DMS53 treated with DMSO at 0.1 percent for 48 hours (cell line): ENCODE measurements at regions not wholly inside any gene's neighbourhood (a gene's known extent, or its start where the extent isn't known, plus 50 kb on each side); places are given as distances from the start of the nearest gene placed in this dataset.
A peak's percentile ranks its signal among the peaks of the same experiment; 100 is the strongest.

Experiments used
- DNase-seq: peaks from one replicate; lab custom pipeline; 2025; ENCODE audit not compliant: unreplicated experiment; lab: John Stamatoyannopoulos, UW

GRCh38 chr4:137082061-137082460 lies 450.2 kb downstream of the PCDH18 start:
- DNase-seq, result no peak

GRCh38 chr4:137076908-137077307 lies 455.4 kb downstream of the PCDH18 start:
- DNase-seq, result no peak

DNA sequence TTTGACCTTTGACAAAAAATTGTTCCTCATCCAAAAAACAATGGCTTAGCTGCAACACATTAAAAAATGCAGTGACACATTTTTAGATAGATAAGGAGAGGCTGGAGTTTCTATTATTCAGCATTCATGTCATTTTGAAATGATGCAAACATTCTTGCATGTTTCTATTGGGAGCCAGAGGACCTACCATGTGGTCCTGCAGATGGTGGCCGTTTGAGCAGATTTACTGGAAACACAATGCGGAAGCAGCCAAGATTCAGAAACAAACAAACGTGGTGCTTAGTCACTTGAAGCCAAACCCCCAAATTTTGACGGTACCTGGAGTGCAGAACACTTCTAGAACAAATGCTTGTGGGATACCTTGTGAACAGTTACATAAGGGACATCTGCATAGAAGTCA lies 456.7 kb downstream of the PCDH18 start:
- DNase-seq, result no peak

DNA sequence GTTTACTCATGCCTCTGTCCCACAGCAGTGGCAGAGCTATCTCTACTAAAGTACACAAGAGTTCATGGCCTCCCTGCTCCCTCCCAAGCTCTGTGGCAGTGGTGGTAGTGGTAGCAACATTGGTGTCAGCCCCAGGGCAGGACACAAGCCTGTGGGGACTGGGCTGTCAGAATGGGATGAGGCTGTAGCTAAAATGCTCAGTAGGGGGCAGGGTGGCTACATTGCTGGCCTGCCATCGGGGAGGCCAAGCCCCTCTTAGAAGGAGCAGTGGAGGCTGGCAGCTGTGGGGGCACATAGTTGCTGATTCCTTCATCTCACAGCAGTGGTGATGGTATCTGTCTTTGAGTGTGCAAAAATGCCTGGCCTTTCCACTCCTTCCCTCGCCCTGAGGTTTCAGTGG lies 461.7 kb downstream of the PCDH18 start:
- DNase-seq, result no peak

GRCh38 chr4:137069473-137069872 lies 462.8 kb downstream of the PCDH18 start:
- no peak for DNase-seq

DNA sequence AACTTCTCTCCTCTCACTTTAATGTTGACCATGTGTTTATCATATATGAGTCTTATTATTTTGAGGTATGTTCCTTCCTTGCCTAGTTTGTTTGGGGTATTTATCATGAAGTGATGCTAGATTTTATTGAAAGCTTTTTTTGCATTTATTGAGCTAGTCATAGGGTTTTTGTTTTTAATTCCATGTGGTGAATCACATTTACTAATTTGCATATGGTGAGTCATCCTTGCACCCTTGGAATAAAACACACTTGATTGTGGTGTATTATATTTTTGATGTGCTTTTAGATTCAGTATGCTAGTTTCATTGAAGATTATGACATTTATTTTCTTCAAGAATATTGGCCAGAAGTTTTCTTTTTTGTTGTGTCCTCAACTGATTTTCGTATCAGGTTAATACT lies 464.6 kb downstream of the PCDH18 start:
- no peak for DNase-seq

- DNase-seq, result no peak
These were observed 467.0 kb downstream of the PCDH18 start for GRCh38 chr4:137065311-137065710.

- DNase-seq, result no peak
These were observed 468.3 kb downstream of the PCDH18 start for GRCh38 chr4:137063961-137064360.

DNA sequence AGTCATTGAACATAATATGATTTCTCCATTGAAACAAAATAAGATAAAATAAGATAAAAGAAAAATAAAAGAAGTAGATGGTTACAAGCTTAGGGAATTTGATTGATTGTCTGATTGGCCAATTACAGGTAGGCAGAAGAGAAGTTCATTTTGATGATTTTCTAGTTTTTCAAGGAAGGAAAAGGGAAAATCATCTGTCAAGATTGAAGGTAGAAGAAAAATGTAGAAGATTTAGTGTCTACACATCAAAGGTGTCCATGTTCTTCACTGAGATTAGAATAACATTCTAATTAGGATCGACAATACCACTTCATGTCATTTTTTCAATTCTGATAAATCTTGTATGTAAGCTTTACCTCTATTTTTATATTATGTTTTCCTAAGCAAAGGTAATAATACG lies 489.1 kb downstream of the PCDH18 start:
- DNase-seq, result no peak

GRCh38 chr4:137039370-137039769 lies 492.9 kb downstream of the PCDH18 start:
- DNase-seq, result no peak

DNA sequence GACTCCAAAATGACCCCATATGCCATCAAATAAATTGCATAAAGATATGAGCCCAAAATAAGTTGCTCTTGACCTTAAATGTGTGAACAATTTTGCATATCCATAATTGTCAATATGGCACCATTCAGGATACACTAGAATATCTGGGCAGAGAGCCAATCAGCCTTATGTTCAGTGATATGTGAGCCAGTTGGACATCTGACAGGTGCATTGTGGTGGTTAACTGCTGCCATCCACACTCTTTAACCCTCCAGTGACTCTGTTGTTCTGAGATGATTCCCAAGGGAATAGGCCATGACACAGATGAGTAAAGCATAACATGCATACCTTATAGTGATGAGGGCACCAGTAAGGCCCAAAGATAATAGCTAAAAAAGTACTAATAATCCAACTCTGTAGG lies 500.1 kb downstream of the PCDH18 start:
- peak; percentile 69 for DNase-seq

DNA sequence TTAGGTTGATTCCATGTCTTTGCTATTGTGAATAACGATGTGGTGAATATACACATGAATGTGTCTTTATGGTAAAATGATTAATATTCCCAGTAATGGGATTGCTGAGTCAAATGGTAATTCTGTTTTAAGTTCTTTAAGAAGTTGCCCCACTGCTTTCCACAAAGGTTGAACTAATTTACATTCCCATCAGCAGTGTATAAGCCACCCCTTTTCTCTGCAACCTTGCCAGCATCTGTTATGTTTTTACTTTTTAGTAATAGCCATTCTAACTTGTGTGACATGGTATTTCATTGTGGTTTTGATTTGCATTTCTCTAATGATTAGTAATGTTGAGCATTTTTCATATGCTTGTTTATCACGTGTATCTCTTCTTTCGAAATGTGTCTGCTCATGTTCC lies 503.3 kb downstream of the PCDH18 start:
- no peak for DNase-seq

DNA sequence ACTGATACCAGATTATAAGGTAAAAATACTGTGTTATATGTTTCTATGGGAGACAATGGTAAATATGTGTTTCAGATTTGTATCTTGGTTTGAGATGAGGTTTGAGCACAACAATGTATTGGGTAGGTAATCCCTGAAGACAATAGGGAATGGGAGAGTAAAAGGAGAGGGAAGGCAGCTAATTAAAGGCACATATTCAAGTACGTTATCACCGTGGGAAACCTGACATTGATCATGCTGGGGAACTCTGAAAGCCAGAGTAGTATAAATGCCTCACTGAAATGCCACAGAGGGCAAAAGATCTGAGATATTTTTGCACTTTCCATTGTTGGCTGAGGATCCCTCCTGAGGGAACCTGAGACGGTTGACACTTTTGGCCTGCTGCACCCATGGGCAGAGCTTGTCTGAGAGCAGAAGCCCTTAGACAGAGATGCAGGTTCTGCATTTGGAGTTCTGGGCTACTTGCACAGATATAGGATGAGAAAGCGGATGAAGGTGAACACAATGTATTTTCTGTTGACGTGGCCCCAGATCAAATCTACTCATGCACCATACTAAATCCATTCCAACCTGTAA lies 506.7 kb downstream of the PCDH18 start:
- no peak for DNase-seq

GRCh38 chr4:137015426-137016409 lies 516.6 kb downstream of the PCDH18 start:
- DNase-seq, result no peak

DNA sequence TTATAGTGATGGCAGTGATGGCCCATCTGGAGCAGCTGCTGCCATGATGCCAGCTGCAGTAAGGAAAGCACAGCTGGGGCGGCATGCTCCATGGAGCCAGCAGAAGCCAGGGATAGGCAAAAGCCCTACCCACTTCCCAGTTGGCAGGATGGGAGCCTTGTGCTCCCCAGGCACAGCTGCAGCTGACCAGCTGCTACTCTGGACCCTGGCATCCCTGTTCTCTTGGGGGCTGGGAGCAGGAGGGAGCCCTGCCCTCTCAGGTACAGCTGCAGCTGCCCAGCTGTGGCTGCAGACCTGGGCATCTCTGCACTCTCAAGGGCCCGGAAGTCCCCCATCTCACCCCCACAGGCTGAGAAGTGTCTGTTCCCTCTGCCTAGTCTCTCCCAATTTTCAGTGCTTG lies 531.9 kb downstream of the PCDH18 start:
- no peak for DNase-seq

DNA sequence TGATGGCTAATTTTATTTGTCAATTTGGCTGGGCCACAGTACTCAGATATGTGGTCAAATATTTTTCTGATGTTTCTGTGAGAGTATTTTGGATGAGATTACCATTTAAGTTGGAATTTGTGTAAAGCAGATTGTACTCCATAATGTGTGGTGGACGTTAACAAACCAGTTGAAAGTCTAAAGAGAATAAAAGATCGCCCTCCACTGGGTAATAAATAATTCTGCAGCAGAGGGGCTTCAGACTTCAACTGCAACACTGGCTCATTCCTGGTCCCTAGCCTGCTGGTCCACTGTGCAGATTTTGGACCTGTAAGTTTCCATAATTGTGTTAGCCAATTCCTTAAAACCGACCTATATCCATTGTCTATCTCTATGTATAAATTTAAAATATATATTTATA lies 540.3 kb downstream of the PCDH18 start:
- no peak for DNase-seq

GRCh38 chr4:136985683-136986082 lies 546.6 kb downstream of the PCDH18 start:
- no peak for DNase-seq

DNA sequence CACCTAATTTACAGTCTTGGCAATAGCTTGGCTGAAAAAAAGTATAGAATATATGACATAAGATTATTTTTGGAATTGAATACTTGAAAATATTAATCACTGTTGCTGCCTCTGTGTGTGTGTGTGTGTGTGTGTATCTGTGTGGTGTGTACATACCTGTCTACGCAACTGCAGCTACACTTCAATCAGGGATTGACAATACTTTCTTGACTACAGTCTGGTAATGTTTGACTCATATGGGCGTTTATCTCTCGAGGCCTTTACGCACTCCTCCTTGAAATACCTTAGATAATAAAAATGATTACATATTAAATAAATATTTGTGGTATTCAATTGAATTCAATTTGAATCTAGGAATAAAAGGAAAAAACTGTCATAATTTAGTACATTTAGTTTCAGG lies 565.2 kb downstream of the PCDH18 start:
- DNase-seq, result no peak

DNA sequence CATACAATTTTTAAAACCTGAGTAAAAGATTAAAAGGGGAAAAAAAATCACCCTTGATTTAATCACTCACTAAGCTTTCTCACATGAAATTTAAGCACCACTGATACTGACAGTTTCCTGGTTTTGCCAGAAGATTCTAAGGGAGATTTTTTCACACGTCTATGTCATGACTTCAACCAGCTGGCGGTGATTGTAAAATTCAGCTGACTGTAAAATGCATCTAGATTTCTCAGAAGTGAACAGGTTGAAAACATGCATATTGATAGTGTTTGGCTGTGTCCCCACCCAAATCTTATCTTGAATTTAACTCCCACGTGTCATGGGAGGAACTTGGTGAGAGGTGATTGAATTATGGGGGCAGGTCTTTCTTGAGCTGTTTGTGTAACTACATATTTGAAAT lies 566.8 kb downstream of the PCDH18 start:
- DNase-seq, result no peak

- DNase-seq, result no peak
These were observed 569.4 kb downstream of the PCDH18 start for GRCh38 chr4:136962868-136963267.

DNA sequence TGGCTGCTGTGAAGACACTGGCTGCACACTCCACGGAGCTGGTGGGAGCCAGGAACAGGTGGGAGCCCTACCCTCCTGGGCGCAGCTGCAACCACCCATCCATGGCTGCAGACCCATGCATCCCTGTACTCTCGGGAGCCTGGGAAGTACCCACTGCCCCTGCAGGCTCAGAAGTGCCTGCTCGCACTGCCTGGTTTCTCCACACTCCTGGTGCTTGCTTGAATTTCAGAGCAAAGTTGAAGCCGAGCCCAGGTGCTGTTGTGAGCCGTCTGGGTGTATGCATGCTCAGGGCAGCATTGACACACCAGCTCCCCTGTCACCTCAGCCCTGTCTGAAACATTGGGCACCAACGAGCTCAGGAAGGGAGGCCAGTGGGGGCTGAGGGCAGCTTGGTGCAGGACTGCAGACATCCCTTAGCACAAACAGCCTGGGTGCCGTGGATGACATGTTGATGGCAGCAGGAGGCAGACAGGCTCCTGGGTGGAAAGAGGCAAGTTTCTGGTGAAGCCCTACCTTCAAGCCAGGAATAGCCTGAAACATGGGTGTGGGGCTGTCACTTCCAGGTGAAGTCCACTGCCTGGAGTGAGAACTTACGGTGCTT lies 585.9 kb downstream of the PCDH18 start:
- DNase-seq, result no peak

DNA sequence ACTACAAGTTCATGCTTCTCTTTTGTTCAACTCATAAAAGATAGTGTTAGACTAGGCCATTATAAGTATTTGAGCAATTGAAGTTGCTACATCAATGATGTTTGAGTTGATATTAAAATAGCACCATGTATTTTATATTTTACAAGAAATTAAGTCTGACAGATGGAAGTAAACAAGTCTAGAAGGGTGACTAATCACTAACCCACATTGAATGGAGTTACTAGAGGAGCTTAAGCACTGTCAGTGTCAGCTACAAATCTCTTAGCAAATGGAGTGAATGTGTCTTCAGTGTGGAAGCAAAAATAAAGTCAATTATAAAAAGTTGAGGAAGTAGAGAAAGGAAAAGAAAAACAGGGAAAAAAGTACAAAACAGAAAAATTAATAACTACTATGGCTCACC lies 592.5 kb downstream of the PCDH18 start:
- no peak for DNase-seq
